CD4-positive, alpha-beta T cell (primary cell): ENCODE measurements at regions not wholly inside any gene's neighbourhood (a gene's known extent, or its start where the extent isn't known, plus 50 kb on each side); places are given as distances from the start of the nearest gene placed in this dataset.

ENCODE experiments used
- ATAC-seq: fragments of 200-7000 bp; cut with Tn5 transposase; one replicate; pipeline ENCODE4 v1.10.0; 2022; ENCODE audit warnings: mild to moderate bottlenecking; ENCODE audit not compliant: poor library complexity
- CTCF ChIA-PET: fragments of 350-600 bp; sonication (Branson Sonifier 250); formaldehyde crosslinking; loops from one replicate; lab custom pipeline; 2021; ENCODE audit warnings: antibody characterized with exemption, inconsistent platforms; lab: Charles Lee
- POLR2A ChIA-PET: fragments of 350-600 bp; sonication (Branson Sonifier 250); formaldehyde crosslinking; loops from one replicate; lab custom pipeline; 2021; ENCODE audit warnings: antibody characterized with exemption, inconsistent platforms; lab: Charles Lee
- DNase-seq, 14 experiments: peaks; one replicate each; pipeline ENCODE4 v3.0.0-alpha.2; 2013 to 2020; ENCODE audit warnings: mixed read lengths in 2 of 14
- H3K27ac ChIP-seq, 2 donors: one replicate each; pipeline versions ENCODE4 v1.5.1 to v1.7.0; 2013; ENCODE audit warnings: low read length in 2 of 2, low read depth in 1 of 2, mild to moderate bottlenecking in 1 of 2
- H3K27me3 ChIP-seq, 2 experiments: 1 replicate in 1 of 2; 2 replicates in 1 of 2; pipeline versions ENCODE4 v1.6.1 to v1.7.0; 2013; ENCODE audit warnings: low read length in 2 of 2, control low read depth in 1 of 2, mild to moderate bottlenecking in 1 of 2, moderate library complexity in 1 of 2; ENCODE audit not compliant: insufficient read depth in 2 of 2, control insufficient read depth in 1 of 2
- H3K36me3 ChIP-seq: one replicate; pipeline ENCODE4 v1.6.1; 2013; ENCODE audit warnings: low read length, control low read depth; ENCODE audit not compliant: insufficient read depth
- H3K4me1 ChIP-seq: one replicate; pipeline ENCODE4 v1.6.1; 2013; ENCODE audit warnings: low read length, control low read depth; ENCODE audit not compliant: insufficient read depth
- H3K4me3 ChIP-seq: one replicate; pipeline ENCODE4 v1.5.1; 2013; ENCODE audit warnings: mild to moderate bottlenecking, low read length, moderate library complexity
- H3K9me3 ChIP-seq, 2 experiments: 1 replicate in 1 of 2; 2 replicates in 1 of 2; pipeline versions ENCODE4 v1.6.1 to v1.7.0; 2013; ENCODE audit warnings: low read length in 2 of 2, mild to moderate bottlenecking in 2 of 2, control low read depth in 1 of 2, moderate library complexity in 1 of 2; ENCODE audit not compliant: control insufficient read depth in 1 of 2, insufficient read depth in 1 of 2
- H3K27ac Mint-ChIP-seq: one replicate; pipeline ENCODE4 v1.8.0; 2020; ENCODE audit warnings: mixed read lengths
- H3K27me3 Mint-ChIP-seq: one replicate; pipeline ENCODE4 v1.8.0; 2021; ENCODE audit warnings: mixed read lengths
- H3K36me3 Mint-ChIP-seq: one replicate; pipeline ENCODE4 v1.8.0; 2021; ENCODE audit warnings: low read depth, mixed read lengths
- H3K4me1 Mint-ChIP-seq: one replicate; pipeline ENCODE4 v1.8.0; 2021; ENCODE audit warnings: low read depth, mixed read lengths
- H3K4me3 Mint-ChIP-seq: one replicate; pipeline ENCODE4 v1.8.0; 2020; ENCODE audit warnings: mild to moderate bottlenecking, mixed read lengths
- H3K9me3 Mint-ChIP-seq: one replicate; pipeline ENCODE4 v1.8.0; 2020; ENCODE audit warnings: mixed read lengths
- intact Hi-C, 2 experiments: fragments of 100-400 bp; cut with DNase I in 1 of 2; cut with micrococcal nuclease in 1 of 2; formaldehyde crosslinking; loops; one replicate each; pipeline versions ENCODE4 v1.15.1 to v1.9.0; 2023 to 2025; cut with DNase I, micrococcal nuclease
- TF ChIP-seq, protein P1 (sequence below): fragments of 200-600 bp; IDR thresholded peaks from one replicate; pipeline ENCODE4 v1.8.0; 2022; ENCODE audit warnings: antibody characterized with exemption, mild to moderate bottlenecking

DNA sequence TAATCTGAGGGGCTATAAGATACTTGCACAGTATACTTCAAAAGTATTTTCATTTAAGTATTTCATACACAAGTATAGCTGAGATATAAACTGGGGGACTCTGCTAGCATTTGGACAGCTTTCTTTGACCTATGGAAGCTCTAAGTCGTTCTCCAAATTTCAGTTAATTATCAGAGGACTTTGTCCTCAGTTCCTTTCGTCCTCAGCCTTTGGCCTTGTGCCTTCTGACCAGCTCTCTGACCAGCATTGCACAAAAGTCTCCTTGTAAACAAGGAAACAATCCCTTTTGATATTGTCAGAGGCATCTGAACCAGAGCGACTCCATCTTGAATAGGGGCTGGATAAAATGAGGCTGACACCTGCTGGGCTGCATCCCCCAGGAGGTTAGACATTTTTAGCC is 464.0 kb upstream of the FAM241A start:
- no peaks in the 10 kb centered on the region for H3K4me1 Mint-ChIP-seq
- TF ChIP-seq, protein P1, sequence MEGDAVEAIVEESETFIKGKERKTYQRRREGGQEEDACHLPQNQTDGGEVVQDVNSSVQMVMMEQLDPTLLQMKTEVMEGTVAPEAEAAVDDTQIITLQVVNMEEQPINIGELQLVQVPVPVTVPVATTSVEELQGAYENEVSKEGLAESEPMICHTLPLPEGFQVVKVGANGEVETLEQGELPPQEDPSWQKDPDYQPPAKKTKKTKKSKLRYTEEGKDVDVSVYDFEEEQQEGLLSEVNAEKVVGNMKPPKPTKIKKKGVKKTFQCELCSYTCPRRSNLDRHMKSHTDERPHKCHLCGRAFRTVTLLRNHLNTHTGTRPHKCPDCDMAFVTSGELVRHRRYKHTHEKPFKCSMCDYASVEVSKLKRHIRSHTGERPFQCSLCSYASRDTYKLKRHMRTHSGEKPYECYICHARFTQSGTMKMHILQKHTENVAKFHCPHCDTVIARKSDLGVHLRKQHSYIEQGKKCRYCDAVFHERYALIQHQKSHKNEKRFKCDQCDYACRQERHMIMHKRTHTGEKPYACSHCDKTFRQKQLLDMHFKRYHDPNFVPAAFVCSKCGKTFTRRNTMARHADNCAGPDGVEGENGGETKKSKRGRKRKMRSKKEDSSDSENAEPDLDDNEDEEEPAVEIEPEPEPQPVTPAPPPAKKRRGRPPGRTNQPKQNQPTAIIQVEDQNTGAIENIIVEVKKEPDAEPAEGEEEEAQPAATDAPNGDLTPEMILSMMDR = no peak
- ATAC-seq (no peak), DNase-seq (no peak)
- intact Hi-C loops = no loop called here
- Histone ChIP-seq H3K9me3 (no peaks in the 10 kb centered on the region), H3K27me3 (no peaks in the 10 kb centered on the region), H3K4me1 (no peaks in the 10 kb centered on the region), H3K36me3 (no peaks in the 10 kb centered on the region), H3K4me3 (no peak overlapping the region), H3K27ac (no peak overlapping the region)
- H3K27me3 Mint-ChIP-seq = no peaks in the 10 kb centered on the region
- CTCF ChIA-PET = no interaction called here
- no peaks in the 10 kb centered on the region for H3K36me3 Mint-ChIP-seq
- POLR2A ChIA-PET = no interaction called here
- no peak overlapping the region for H3K4me3 Mint-ChIP-seq
- no peaks in the 10 kb centered on the region for H3K9me3 Mint-ChIP-seq
- H3K27ac Mint-ChIP-seq = no peak overlapping the region

DNA sequence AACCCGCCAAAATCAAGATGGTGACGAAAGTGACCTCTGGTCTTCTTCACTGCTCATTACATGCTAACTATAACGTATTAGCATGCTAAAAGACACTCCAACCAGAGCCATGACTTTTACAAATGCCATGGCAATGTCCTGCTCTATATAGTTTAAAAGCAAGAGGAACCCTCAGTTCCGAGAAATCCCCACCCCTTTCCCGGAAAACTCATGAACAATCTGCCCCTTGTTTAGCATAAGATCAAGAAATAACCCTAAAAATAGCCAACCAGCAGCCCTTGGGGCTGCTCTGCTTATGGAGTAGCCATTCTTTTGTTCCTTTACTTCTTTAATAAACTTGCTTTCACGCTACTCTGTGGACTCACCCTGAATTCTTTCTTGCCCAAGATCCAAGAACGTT is 463.5 kb upstream of the FAM241A start:
- intact Hi-C loops = no loop called here
- ChIA-PET CTCF (no interaction called here), POLR2A (no interaction called here)
- Mint-ChIP-seq H3K36me3 (no peaks in the 10 kb centered on the region), H3K27me3 (no peaks in the 10 kb centered on the region), H3K4me1 (no peaks in the 10 kb centered on the region), H3K4me3 (no peak overlapping the region), H3K9me3 (no peaks in the 10 kb centered on the region), H3K27ac (no peak overlapping the region)
- TF ChIP-seq, protein P1 = no peak
- H3K27ac ChIP-seq = no peak overlapping the region
- H3K36me3 ChIP-seq = no peaks in the 10 kb centered on the region
- H3K4me3 ChIP-seq = no peak overlapping the region
- DNase-seq (no peak), ATAC-seq (no peak)
- no peaks in the 10 kb centered on the region for H3K9me3 ChIP-seq
- H3K27me3 ChIP-seq = no peaks in the 10 kb centered on the region
- no peaks in the 10 kb centered on the region for H3K4me1 ChIP-seq

GRCh38 chr4:111685205-111685604 is 460.0 kb upstream of the FAM241A start:
- POLR2A ChIA-PET = no interaction called here
- Histone ChIP-seq H3K4me1 (no peaks in the 10 kb centered on the region), H3K4me3 (no peak overlapping the region), H3K27me3 (no peaks in the 10 kb centered on the region), H3K36me3 (no peaks in the 10 kb centered on the region), H3K9me3 (no peaks in the 10 kb centered on the region), H3K27ac (no peak overlapping the region)
- Mint-ChIP-seq H3K27ac (no peak overlapping the region), H3K27me3 (no peaks in the 10 kb centered on the region), H3K4me1 (no peaks in the 10 kb centered on the region), H3K36me3 (no peaks in the 10 kb centered on the region), H3K4me3 (no peak overlapping the region), H3K9me3 (no peaks in the 10 kb centered on the region)
- intact Hi-C loops = no loop called here
- no peak for DNase-seq
- no peak for ATAC-seq
- CTCF ChIA-PET = no interaction called here
- TF ChIP-seq, protein P1 = no peak
